HEK293 (cell line): ENCODE measurements at regions not wholly inside any gene's neighbourhood (a gene's known extent, or its start where the extent isn't known, plus 50 kb on each side); places are given as distances from the start of the nearest gene placed in this dataset.

Source experiments
- CTCF ChIA-PET: fragments of 350-600 bp; formaldehyde crosslinking; extraction: SDS; loops from one replicate; lab custom pipeline; 2021; ENCODE audit warnings: antibody characterized with exemption; lab: Yijun Ruan, JAX
- POLR2A ChIA-PET: fragments of 300-600 bp; formaldehyde crosslinking; extraction: SDS; loops from one replicate; lab custom pipeline; 2020; ENCODE audit warnings: antibody characterized with exemption, inconsistent platforms; lab: Yijun Ruan, JAX
- H3K27ac ChIP-seq: fragments of 200-500 bp; sonication (Bioruptor generic); 2 replicates; pipeline ENCODE4 v1.5.1; 2014; ENCODE audit warnings: low read depth, low read length, control low read depth, inconsistent platforms; ENCODE audit errors: extremely low read depth
- H3K36me3 ChIP-seq, 2 experiments: fragments of 200-500 bp in 1 of 2; sonication (Bioruptor generic) in 1 of 2; 1 replicate in 1 of 2; 2 replicates in 1 of 2; pipeline ENCODE4 v1.5.1; 2014 to 2017; ENCODE audit warnings: inconsistent platforms in 2 of 2, low read length in 2 of 2; ENCODE audit not compliant: control insufficient read depth in 2 of 2, insufficient read depth in 1 of 2
- H3K4me1 ChIP-seq: fragments of 200-500 bp; sonication (Bioruptor generic); 2 replicates; pipeline ENCODE4 v1.5.1; 2014; ENCODE audit warnings: mild to moderate bottlenecking, low read length, inconsistent platforms; ENCODE audit not compliant: control insufficient read depth, insufficient read depth
- H3K4me3 ChIP-seq: 2 replicates; pipeline ENCODE4 v1.5.1; 2011; ENCODE audit warnings: low read depth, mild to moderate bottlenecking, control low read depth, low read length, moderate library complexity
- H3K9me3 ChIP-seq: fragments of 200-500 bp; sonication (Bioruptor generic); 2 replicates; pipeline ENCODE4 v1.5.1; 2014; ENCODE audit warnings: low read depth, low read length, inconsistent platforms; ENCODE audit not compliant: control insufficient read depth, insufficient read depth
- ATF2 ChIP-seq: fragments of 450-650 bp; formaldehyde crosslinking; IDR thresholded peaks from 2 replicates; pipeline ENCODE4 v1.5.1; 2016; ENCODE audit warnings: missing biosample characterization, missing genetic modification characterization, low read depth
- BCL11B ChIP-seq: fragments of 450-650 bp; formaldehyde crosslinking; IDR thresholded peaks from 2 replicates; pipeline ENCODE4 v1.5.1; 2016; ENCODE audit warnings: low read depth, missing biosample characterization, missing genetic modification characterization
- IKZF3 ChIP-seq: fragments of 450-650 bp; IDR thresholded peaks from 2 replicates; pipeline ENCODE4 v1.5.0; 2018; ENCODE audit warnings: missing biosample characterization, mild to moderate bottlenecking, missing genetic modification characterization, moderate library complexity
- MZF1 ChIP-seq: fragments of 450-650 bp; formaldehyde crosslinking; IDR thresholded peaks from 2 replicates; pipeline ENCODE4 v1.5.1; 2017; ENCODE audit warnings: missing biosample characterization, missing genetic modification characterization, borderline replicate concordance
- OSR2 ChIP-seq: fragments of 450-650 bp; formaldehyde crosslinking; IDR thresholded peaks from 2 replicates; pipeline ENCODE4 v1.5.1; 2016; ENCODE audit warnings: missing biosample characterization, missing genetic modification characterization
- SCRT1 ChIP-seq: fragments of 450-650 bp; formaldehyde crosslinking; IDR thresholded peaks from 2 replicates; pipeline ENCODE4 v1.5.1; 2016; ENCODE audit warnings: missing biosample characterization, missing genetic modification characterization, borderline replicate concordance
- SCRT2 ChIP-seq: fragments of 450-650 bp; formaldehyde crosslinking; IDR thresholded peaks from 2 replicates; pipeline ENCODE4 v1.5.1; 2016; ENCODE audit warnings: missing biosample characterization, missing genetic modification characterization
- YY2 ChIP-seq: fragments of 450-650 bp; formaldehyde crosslinking; IDR thresholded peaks from 2 replicates; pipeline ENCODE4 v1.5.1; 2016; ENCODE audit warnings: missing biosample characterization, missing genetic modification characterization
- ZIC2 ChIP-seq: fragments of 450-650 bp; formaldehyde crosslinking; IDR thresholded peaks from 2 replicates; pipeline ENCODE4 v1.5.1; 2016; ENCODE audit warnings: missing biosample characterization, missing genetic modification characterization
- ZNF16 ChIP-seq: fragments of 450-650 bp; formaldehyde crosslinking; IDR thresholded peaks from 2 replicates; pipeline ENCODE4 v1.5.1; 2016; ENCODE audit warnings: low read depth, missing biosample characterization, missing genetic modification characterization
- ZNF18 ChIP-seq: fragments of 450-650 bp; formaldehyde crosslinking; IDR thresholded peaks from 2 replicates; pipeline ENCODE4 v1.5.1; 2016; ENCODE audit warnings: missing biosample characterization, missing genetic modification characterization
- ZNF2 ChIP-seq: fragments of 450-650 bp; formaldehyde crosslinking; IDR thresholded peaks from 2 replicates; pipeline ENCODE4 v1.5.1; 2016; ENCODE audit warnings: missing biosample characterization, missing genetic modification characterization
- ZNF248 ChIP-seq: fragments of 450-650 bp; formaldehyde crosslinking; IDR thresholded peaks from 2 replicates; pipeline ENCODE4 v1.5.1; 2017; ENCODE audit warnings: missing biosample characterization, missing genetic modification characterization
- ZNF26 ChIP-seq: fragments of 450-650 bp; formaldehyde crosslinking; IDR thresholded peaks from 2 replicates; pipeline ENCODE4 v1.5.1; 2016; ENCODE audit warnings: missing biosample characterization, missing genetic modification characterization
- ZNF302 ChIP-seq: fragments of 450-650 bp; formaldehyde crosslinking; IDR thresholded peaks from 2 replicates; pipeline ENCODE4 v1.5.1; 2016; ENCODE audit warnings: missing biosample characterization, missing genetic modification characterization, low read depth
- ZNF350 ChIP-seq: fragments of 450-650 bp; formaldehyde crosslinking; IDR thresholded peaks from 2 replicates; pipeline ENCODE4 v1.5.0; 2017; ENCODE audit warnings: missing biosample characterization, mild to moderate bottlenecking, missing genetic modification characterization
- ZNF366 ChIP-seq: fragments of 450-650 bp; formaldehyde crosslinking; conservative IDR thresholded peaks from 2 replicates; pipeline ENCODE4 v1.5.1; 2016; ENCODE audit warnings: missing biosample characterization, missing genetic modification characterization
- ZNF664 ChIP-seq: fragments of 450-650 bp; formaldehyde crosslinking; IDR thresholded peaks from 2 replicates; pipeline ENCODE4 v1.5.1; 2016; ENCODE audit warnings: missing biosample characterization, missing genetic modification characterization
- ZNF830 ChIP-seq: fragments of 450-650 bp; IDR thresholded peaks from 2 replicates; pipeline ENCODE4 v1.5.0; 2018; ENCODE audit warnings: missing biosample characterization, missing genetic modification characterization, low read depth, mild to moderate bottlenecking, moderate library complexity
- ZSCAN16 ChIP-seq: fragments of 450-650 bp; formaldehyde crosslinking; IDR thresholded peaks from 2 replicates; pipeline ENCODE4 v1.5.1; 2016; ENCODE audit warnings: missing biosample characterization, missing genetic modification characterization
- TF ChIP-seq, protein P1 (sequence below): fragments of 450-650 bp; formaldehyde crosslinking; IDR thresholded peaks from 2 replicates; pipeline ENCODE4 v1.5.1; 2016; ENCODE audit warnings: missing biosample characterization, missing genetic modification characterization
- TF ChIP-seq, protein P2 (sequence below): fragments of 450-650 bp; formaldehyde crosslinking; IDR thresholded peaks from 2 replicates; pipeline ENCODE4 v1.5.1; 2017; ENCODE audit warnings: missing biosample characterization, mild to moderate bottlenecking, missing genetic modification characterization, moderate library complexity
- TF ChIP-seq, protein P3 (sequence below): fragments of 450-650 bp; formaldehyde crosslinking; IDR thresholded peaks from 2 replicates; pipeline ENCODE4 v1.5.1; 2016; ENCODE audit warnings: missing biosample characterization, missing genetic modification characterization

DNA sequence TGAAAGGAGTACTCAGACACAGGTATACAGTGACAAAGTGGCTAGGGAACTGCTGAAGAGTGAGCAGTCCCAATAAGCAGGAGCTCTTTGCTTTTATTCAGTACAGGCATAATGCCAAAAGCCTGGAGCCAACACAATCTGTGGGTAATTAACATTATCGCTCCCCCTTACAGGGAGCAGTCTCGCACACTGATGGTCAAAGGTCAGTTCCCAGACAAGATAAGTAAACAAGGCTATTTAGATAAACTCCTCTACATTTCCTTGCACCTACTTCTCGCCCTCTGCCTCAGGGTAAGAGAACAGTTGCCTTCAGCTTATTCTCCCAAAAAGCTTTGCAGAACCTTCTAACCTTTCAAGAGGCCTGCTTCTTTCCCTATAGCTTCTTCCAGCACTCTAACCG lies 73.9 kb upstream of the TAF9B start:
- Histone ChIP-seq H3K4me3 (no peak overlapping the region), H3K27ac (no peak overlapping the region), H3K9me3 (no peaks in the 10 kb centered on the region; the same call in 1 of the 2 replicates), H3K4me1 (no peaks in the 10 kb centered on the region), H3K36me3 (no peaks in the 10 kb centered on the region)
- ChIA-PET POLR2A (no interaction called here), CTCF (no interaction called here)
- TF ChIP-seq, protein P1, sequence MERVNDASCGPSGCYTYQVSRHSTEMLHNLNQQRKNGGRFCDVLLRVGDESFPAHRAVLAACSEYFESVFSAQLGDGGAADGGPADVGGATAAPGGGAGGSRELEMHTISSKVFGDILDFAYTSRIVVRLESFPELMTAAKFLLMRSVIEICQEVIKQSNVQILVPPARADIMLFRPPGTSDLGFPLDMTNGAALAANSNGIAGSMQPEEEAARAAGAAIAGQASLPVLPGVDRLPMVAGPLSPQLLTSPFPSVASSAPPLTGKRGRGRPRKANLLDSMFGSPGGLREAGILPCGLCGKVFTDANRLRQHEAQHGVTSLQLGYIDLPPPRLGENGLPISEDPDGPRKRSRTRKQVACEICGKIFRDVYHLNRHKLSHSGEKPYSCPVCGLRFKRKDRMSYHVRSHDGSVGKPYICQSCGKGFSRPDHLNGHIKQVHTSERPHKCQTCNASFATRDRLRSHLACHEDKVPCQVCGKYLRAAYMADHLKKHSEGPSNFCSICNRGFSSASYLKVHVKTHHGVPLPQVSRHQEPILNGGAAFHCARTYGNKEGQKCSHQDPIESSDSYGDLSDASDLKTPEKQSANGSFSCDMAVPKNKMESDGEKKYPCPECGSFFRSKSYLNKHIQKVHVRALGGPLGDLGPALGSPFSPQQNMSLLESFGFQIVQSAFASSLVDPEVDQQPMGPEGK: no peak
- TF ChIP-seq ZNF18 (tag by site-specific recombination) (no peak), IKZF3 (no peak), ZNF664 (tag by site-specific recombination) (no peak), ZSCAN16 (tag by site-specific recombination) (no peak), ZNF16 (tag by site-specific recombination) (no peak), MZF1 (tag by site-specific recombination) (no peak), ZNF350 (no peak), YY2 (tag by site-specific recombination) (no peak), ZNF302 (tag by site-specific recombination) (no peak), ZIC2 (tag by site-specific recombination) (no peak), ZNF366 (tag by site-specific recombination) (no peak), ATF2 (tag by site-specific recombination) (no peak), OSR2 (tag by site-specific recombination) (no peak)
- TF ChIP-seq, protein P2, sequence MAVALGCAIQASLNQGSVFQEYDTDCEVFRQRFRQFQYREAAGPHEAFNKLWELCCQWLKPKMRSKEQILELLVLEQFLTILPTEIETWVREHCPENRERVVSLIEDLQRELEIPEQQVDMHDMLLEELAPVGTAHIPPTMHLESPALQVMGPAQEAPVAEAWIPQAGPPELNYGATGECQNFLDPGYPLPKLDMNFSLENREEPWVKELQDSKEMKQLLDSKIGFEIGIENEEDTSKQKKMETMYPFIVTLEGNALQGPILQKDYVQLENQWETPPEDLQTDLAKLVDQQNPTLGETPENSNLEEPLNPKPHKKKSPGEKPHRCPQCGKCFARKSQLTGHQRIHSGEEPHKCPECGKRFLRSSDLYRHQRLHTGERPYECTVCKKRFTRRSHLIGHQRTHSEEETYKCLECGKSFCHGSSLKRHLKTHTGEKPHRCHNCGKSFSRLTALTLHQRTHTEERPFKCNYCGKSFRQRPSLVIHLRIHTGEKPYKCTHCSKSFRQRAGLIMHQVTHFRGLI (tag by site-specific recombination): no peak
- TF ChIP-seq, protein P3, sequence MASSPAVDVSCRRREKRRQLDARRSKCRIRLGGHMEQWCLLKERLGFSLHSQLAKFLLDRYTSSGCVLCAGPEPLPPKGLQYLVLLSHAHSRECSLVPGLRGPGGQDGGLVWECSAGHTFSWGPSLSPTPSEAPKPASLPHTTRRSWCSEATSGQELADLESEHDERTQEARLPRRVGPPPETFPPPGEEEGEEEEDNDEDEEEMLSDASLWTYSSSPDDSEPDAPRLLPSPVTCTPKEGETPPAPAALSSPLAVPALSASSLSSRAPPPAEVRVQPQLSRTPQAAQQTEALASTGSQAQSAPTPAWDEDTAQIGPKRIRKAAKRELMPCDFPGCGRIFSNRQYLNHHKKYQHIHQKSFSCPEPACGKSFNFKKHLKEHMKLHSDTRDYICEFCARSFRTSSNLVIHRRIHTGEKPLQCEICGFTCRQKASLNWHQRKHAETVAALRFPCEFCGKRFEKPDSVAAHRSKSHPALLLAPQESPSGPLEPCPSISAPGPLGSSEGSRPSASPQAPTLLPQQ (tag by site-specific recombination): no peak

- Histone ChIP-seq H3K4me3 (no peak overlapping the region), H3K36me3 (no peaks in the 10 kb centered on the region), H3K4me1 (no peaks in the 10 kb centered on the region), H3K27ac (no peak overlapping the region), H3K9me3 (no peaks in the 10 kb centered on the region; the same call in 1 of the 2 replicates)
- TF ChIP-seq SCRT2: peak; percentile 85
- no peak for TF ChIP-seq ZNF248 (tag by site-specific recombination)
- TF ChIP-seq, protein P2 (tag by site-specific recombination): no peak
- TF ChIP-seq ZNF2 (tag by site-specific recombination): no peak
- TF ChIP-seq ZNF26: no peak
- peak; percentile 83 for TF ChIP-seq SCRT1 (tag by site-specific recombination)
- TF ChIP-seq ZNF830: no peak
- TF ChIP-seq BCL11B (tag by site-specific recombination): no peak
- POLR2A ChIA-PET: no interaction called here
- CTCF ChIA-PET: interaction anchor here (0.6 to 1.0 kb wide), 9 partner anchors 49 to 1919 kb away, joined by 3 to 10 read pairs (median 4); no protein-coding TSS in a partner anchor
Observed at GRCh38 chrX:78199851-78200250, 60.4 kb upstream of the TAF9B start.
